Stimulated activated CD8-positive, alpha-beta memory T cell treated with anti-CD3 and anti-CD28 coated beads, Interleukin-7, amount 100 ng/mL, for 48 hours (primary cell): ENCODE measurements at regions not wholly inside any gene's neighbourhood (a gene's known extent, or its start where the extent isn't known, plus 50 kb on each side); places are given as distances from the start of the nearest gene placed in this dataset.
A peak's percentile ranks its signal among the peaks of the same experiment; 100 is the strongest.

ENCODE experiments used
- DNase-seq, 2 donors: peaks; one replicate each; pipeline ENCODE4 v3.0.0-alpha.2; 2020; ENCODE audit warnings: low read depth in 1 of 2; ENCODE audit errors: extremely low read depth in 1 of 2

- no peak for DNase-seq
These were observed 481.4 kb downstream of the COG6 start for GRCh38 chr13:40136896-40137295.

- peak in 1 of 2 donors; percentile 24 for DNase-seq
These were observed 481.9 kb downstream of the COG6 start for GRCh38 chr13:40137400-40137799.

DNA sequence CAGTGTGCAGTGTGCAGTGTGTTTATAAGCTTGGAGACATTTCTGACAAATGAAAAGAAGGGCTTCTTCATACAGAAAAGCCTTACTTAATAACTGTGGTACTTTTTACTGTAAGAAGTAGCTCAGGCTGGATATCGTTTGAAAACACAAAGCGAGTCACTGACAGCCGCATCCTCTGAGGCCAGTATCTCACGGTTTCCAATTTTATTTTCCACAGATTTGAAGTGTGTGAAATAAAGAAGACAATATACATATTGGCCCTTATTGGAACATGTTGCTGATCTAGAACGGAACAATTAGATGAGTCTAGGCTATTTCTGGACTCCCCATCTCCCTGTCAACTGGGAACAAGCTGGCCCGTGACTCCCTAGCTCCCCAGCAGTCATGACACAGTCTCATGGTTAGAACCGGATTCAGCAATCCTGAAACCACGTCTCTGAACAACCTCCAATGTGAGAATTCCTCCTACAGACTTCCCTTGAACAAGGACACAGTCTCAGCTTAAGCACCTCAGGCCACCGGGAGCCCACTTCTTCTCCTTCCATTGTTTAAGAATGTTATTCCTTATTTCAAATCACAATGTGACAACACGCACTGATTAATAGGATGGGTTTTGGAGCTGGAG lies 484.5 kb downstream of the COG6 start:
- no peak for DNase-seq

- DNase-seq, result no peak
These were observed 486.5 kb downstream of the COG6 start for GRCh38 chr13:40141859-40142555.

GRCh38 chr13:40143106-40143505 lies 487.6 kb downstream of the COG6 start:
- DNase-seq, result no peak

DNA sequence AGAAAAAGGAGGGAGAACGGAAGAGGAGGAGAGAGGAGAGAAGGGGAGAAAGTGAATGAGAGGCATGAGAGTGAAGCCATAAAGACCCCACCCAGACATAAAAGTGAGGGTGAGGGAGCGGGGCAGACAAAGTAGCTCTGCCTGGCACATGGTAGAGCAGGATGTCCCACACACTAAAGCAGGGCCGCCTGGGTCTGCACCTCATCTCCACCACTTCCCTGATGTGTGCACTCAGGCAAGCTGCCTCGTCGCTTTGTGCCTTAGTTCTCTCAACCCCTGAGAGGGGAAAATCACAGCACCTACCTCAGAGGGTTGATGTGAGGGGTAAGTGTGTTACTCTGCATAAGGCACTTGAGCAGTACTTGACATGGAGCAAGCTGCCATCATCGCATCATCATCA lies 488.1 kb downstream of the COG6 start:
- DNase-seq, result no peak

GRCh38 chr13:40145139-40145538 lies 489.7 kb downstream of the COG6 start:
- DNase-seq, result peak in 1 of 2 donors; percentile 37

- no peak for DNase-seq
These were observed 490.6 kb downstream of the COG6 start for GRCh38 chr13:40146063-40146462.

GRCh38 chr13:40146611-40147117 lies 491.2 kb downstream of the COG6 start:
- no peak for DNase-seq

DNA sequence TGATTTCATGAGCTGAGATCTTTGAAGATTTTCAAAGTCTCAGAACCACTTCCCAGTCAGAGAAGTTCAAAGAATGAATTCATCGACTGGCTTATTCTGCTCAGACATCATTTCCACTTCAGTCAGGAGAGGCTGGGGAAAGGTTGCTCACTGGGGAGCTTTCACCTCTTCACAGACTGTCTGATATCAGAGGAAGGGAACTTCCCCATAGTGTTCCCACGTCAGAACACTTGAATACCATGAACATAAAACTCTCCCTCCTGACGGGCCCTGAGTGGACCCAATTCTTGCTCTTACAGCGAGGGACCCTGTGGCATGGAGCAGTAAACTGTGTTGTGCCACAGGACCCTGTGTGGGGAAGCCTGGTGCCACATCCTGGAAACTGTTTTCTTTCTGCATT lies 492.6 kb downstream of the COG6 start:
- peak in 1 of 2 donors; percentile 23 for DNase-seq

GRCh38 chr13:40148742-40149141 lies 493.3 kb downstream of the COG6 start:
- DNase-seq, result no peak

DNA sequence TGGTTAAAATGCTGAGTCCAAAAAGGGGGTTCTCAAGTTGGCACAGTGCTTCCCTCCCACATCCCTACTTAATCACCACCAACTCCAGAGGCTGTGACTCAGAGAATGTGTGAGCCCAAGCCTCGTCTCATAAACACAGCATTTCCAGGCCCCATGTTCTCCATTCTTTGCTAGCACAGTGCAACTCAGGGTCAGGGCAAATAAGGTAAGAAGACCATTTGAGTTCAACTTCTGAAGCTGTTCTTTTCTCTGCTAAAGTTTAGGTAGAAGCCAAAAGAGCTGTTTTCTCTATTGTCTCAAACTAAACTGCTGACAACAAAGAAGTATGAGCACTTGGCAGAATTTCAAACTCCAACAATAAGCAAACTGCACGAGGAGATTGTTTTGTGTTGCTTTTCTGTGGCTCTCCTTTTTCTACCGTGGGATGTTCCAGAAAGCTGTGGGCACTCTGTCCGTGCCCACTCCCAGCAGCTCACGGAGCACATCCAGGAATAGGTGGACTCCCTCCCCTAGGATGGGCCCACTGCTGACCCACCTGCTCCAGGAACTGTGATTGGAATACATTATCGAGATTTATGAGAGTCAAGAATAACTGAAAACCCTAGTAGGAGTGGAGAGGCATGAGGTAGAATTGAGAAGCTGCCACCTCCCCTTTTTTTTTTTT lies 494.3 kb downstream of the COG6 start:
- DNase-seq, result no peak

DNA sequence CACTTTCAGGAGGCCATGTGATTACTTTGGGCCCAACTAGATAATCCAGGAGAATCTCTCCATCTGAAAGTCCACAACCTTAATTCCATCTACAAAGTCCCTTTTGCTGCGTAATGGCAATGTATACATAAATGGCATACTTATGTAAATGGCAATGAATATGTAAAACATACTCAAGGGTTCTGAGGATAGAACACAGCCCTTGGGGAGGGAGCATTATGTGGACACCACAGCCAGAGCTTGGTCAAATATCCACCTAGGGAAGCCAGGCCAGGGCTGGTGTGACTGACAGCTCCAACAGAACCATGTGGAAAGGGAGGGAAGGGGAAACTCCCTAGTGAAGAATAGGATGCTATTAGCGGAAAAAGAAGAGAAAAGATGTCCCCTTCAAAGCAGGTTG lies 496.2 kb downstream of the COG6 start:
- no peak for DNase-seq

GRCh38 chr13:40152145-40152544 lies 496.7 kb downstream of the COG6 start:
- DNase-seq, result no peak

- no peak for DNase-seq
These were observed 497.5 kb downstream of the COG6 start for GRCh38 chr13:40152922-40153321.

GRCh38 chr13:40153516-40153915 lies 498.1 kb downstream of the COG6 start:
- no peak for DNase-seq

DNA sequence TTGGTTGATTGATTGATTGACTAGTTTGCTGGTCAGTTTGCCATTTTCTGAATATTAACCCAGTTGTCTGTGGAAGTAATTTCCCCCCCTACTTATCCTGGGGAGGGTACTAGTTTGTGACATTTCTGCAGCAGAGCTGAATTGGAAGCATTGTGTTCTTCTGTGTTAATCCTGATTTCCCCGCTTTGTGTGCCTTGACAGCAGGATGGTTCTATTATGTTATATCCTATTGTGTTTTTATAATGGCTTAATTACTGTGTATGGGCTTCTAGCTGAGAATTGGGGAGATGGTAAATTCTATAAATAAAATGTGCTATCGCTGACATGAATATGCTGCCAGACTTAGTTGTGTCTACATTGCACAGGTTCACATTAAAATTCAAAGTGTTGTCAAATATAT lies 499.7 kb downstream of the COG6 start:
- no peak for DNase-seq

DNA sequence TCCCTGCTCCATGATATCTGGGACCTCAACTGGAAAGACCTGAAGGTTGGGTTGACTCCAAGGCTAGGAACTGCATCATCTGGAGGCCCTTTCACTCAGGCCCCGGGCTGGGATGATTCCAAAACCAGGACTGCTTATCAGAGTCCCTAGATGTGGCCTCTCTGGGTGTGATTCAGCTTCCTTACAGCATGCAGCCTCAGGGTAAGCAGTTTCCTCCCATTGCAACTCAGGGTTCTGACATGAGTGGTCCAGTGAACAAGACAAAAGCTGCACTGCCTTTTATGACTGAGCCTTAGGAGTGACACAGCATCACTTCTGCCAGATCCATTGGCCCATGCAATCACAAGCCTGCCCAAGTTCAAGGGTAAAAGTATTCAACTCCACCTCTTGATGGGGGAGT lies 502.8 kb downstream of the COG6 start:
- no peak for DNase-seq

GRCh38 chr13:40158757-40159156 lies 503.3 kb downstream of the COG6 start:
- no peak for DNase-seq

GRCh38 chr13:40159736-40160135 lies 504.3 kb downstream of the COG6 start:
- no peak for DNase-seq

DNA sequence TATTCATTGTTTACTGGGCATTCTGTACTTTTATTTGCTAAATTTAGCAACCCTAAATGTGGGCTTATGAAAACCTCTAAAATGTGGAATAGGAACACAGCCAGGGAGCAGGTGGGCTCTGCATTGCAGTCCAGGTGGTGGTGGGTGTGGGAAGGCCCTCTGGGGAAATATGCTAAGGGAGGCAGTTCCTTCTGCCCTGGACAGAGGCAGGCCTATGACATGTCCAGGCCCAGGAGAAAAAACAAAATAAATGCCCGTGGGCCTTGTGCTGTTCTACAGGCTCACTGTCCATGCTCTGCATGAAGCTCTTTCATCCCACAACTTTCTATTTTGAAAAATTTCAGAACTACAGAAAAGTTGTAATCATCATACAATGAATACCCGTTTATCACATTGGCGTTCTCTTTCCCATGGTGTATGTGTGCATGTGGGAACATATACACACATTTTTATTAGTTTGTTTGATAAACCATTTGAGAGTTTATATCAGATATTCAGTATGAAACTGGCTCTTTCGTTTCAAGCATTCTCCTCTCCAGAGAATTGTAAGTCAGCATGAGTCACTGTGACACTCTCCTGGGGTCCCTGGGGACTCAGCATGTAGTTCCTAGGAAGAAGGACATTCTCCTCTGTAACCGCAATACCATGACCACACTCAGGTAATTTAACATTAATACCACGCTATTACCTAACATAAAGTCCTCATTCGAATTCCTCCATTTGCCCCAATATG lies 505.3 kb downstream of the COG6 start:
- DNase-seq, result no peak
